ENCODE measurements at regions not wholly inside any gene's neighbourhood (a gene's known extent, or its start where the extent isn't known, plus 50 kb on each side); places are given as distances from the start of the nearest gene placed in this dataset.
"Not testable (repeated sequence)": the region's sequence is repeated elsewhere in the genome, so short reads cannot be mapped to it uniquely, and the experiment has no call there.

GRCh38 chr3:20547361-20548269 is 361.6 kb upstream of the SGO1 start:
- not testable (repeated sequence) for TF ChIP-seq CTCF (conservative IDR thresholded peaks at IDR 0.05; ENCODE audit: low read depth, low read length); MAZ (IDR thresholded peaks at IDR 0.05; ENCODE audit: borderline replicate concordance, low read depth, low read length)
- TF ChIP-seq, protein P1, sequence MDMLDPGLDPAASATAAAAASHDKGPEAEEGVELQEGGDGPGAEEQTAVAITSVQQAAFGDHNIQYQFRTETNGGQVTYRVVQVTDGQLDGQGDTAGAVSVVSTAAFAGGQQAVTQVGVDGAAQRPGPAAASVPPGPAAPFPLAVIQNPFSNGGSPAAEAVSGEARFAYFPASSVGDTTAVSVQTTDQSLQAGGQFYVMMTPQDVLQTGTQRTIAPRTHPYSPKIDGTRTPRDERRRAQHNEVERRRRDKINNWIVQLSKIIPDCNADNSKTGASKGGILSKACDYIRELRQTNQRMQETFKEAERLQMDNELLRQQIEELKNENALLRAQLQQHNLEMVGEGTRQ (IDR thresholded peaks at IDR 0.05; ENCODE audit: low read depth, low read length), result not testable (repeated sequence)
